ENCODE measurements at regions not wholly inside any gene's neighbourhood (a gene's known extent, or its start where the extent isn't known, plus 50 kb on each side); places are given as distances from the start of the nearest gene placed in this dataset.

DNA sequence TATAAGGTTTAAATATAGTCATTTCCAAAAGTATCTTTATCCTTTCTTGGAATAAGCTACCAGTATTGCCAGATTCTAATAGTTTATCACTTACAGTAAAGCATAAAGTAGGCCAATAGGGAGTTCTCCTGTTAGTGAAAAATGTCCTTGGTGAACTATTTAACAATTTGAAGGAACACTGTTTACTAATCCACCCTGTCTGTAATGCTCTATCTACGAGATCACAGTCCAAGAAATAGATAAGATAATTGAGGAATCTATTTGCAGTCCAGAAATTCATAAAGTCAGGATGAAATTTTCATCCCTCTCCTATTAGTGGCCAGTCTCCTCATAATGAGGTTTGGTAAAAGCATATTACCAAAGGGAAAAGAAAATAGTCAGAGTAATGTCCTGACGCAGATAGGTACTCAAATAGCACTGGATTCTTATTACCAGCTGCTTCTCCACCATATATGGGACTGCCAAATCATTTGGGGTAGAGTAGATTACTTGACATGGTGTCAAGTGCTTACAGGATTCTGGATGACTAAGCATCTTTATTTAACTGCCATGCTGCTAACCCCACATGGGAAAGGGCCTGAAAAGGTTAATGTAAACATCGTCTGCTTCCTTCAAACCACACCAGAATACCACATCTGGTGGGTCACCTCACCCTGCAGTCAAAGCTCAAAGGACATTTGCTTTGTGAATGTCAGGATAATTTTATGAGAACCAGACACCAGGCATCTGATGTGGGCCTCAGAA lies 808.1 kb downstream of the EFNA5 start:
- Histone ChIP-seq H3K27me3 (no peaks in the 10 kb centered on the region), H3K4me1 (ENCODE audit: control insufficient read depth in 1 of 2, insufficient read depth in 1 of 2, low read depth in 1 of 2, low read length in 1 of 2) (no peaks in the 10 kb centered on the region), H3K27ac (no peak overlapping the region), H3K9me3 (no peaks in the 10 kb centered on the region), H3K4me3 (ENCODE audit: low read depth in 1 of 2, low read length in 1 of 2) (no peak overlapping the region), H3K36me3 (no peaks in the 10 kb centered on the region)
- TF ChIP-seq, protein P1, sequence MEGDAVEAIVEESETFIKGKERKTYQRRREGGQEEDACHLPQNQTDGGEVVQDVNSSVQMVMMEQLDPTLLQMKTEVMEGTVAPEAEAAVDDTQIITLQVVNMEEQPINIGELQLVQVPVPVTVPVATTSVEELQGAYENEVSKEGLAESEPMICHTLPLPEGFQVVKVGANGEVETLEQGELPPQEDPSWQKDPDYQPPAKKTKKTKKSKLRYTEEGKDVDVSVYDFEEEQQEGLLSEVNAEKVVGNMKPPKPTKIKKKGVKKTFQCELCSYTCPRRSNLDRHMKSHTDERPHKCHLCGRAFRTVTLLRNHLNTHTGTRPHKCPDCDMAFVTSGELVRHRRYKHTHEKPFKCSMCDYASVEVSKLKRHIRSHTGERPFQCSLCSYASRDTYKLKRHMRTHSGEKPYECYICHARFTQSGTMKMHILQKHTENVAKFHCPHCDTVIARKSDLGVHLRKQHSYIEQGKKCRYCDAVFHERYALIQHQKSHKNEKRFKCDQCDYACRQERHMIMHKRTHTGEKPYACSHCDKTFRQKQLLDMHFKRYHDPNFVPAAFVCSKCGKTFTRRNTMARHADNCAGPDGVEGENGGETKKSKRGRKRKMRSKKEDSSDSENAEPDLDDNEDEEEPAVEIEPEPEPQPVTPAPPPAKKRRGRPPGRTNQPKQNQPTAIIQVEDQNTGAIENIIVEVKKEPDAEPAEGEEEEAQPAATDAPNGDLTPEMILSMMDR (IDR thresholded peaks at IDR 0.05) = no peak

DNA sequence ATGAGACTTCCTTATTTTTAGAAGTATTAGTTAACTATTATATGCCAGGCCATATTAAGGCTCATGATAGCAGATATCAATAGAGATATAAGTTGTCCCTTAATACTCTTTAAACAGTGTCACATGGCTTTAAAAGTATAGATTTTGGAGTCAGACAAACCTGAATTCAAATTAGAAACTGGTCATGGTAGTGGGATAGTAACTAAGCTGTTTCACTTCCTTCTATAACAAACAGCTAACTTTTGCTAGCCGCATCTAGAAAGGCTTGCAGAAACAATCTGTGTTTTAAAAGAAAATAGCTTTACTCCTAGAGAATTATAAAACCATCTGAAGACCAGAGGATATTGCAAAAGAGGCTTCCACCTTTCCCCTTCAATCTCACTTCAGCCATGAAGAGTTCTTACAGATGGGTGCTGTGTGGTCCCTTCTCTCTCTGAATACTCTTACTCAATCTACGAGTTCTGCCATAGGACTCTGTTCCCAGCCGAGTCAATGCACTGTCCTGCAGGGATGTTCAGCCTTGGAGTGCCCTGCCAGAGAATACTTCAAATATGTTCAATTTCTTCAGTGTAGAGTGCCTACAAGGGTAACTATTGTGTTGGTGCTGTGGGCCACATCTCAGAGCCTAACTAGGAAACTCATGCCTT lies 810.2 kb downstream of the EFNA5 start:
- TF ChIP-seq, protein P1 (IDR thresholded peaks at IDR 0.05) = no peak

DNA sequence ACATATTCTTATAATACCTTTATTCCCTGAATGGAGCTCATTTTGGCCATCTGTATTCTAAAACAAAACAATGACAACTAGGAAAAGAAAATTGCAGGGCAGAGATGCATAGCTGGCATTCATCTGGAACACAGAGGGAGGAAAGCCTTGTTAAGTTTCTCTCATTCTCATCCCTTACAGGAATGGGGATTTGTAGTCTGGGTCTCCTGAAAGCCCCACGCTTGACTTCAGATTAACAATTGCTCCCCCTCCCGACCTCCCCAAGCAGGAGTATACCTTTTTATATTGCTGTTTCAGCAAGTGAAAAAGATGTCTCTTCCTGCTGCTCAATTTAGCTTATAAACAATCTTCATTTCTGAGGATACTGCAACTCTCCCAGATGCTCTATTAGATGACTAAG lies 812.1 kb downstream of the EFNA5 start:
- H3K27me3 ChIP-seq = no peaks in the 10 kb centered on the region
- H3K36me3 ChIP-seq = no peaks in the 10 kb centered on the region
- TF ChIP-seq, protein P1 (IDR thresholded peaks at IDR 0.05) = no peak
- H3K9me3 ChIP-seq = no peaks in the 10 kb centered on the region
- no peak overlapping the region for H3K27ac ChIP-seq
- H3K4me3 ChIP-seq (ENCODE audit: low read depth in 1 of 2, low read length in 1 of 2) = no peak overlapping the region
- H3K4me1 ChIP-seq (ENCODE audit: control insufficient read depth in 1 of 2, insufficient read depth in 1 of 2, low read depth in 1 of 2, low read length in 1 of 2) = no peaks in the 10 kb centered on the region

More for the DNA sequence above, 810.2 kb downstream of the EFNA5 start:
- Histone ChIP-seq H3K4me1 (ENCODE audit: control insufficient read depth in 1 of 2, insufficient read depth in 1 of 2, low read depth in 1 of 2, low read length in 1 of 2) (no peaks in the 10 kb centered on the region), H3K36me3 (no peaks in the 10 kb centered on the region), H3K9me3 (no peaks in the 10 kb centered on the region), H3K27me3 (no peaks in the 10 kb centered on the region), H3K4me3 (ENCODE audit: low read depth in 1 of 2, low read length in 1 of 2) (no peak overlapping the region), H3K27ac (no peak overlapping the region)

DNA sequence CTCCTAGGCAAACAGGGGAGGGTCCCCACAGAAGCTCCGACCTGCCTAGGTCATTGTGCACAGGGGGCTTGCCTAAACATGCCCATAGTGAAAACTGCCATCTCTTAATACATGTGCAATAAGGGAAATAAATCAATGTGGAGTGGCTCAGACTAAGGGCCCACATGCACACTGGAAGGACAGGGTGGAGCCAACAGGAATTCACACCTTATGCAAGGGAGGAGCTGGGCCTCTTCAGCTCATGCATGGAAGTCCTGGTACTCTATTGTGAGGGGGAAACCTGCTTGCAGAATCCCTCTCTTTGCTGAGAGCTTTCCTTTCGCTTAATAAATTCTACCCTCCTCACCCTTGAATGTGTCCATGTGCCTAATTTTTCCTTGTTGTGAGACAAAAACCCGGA lies 815.8 kb downstream of the EFNA5 start:
- H3K27ac ChIP-seq = no peak overlapping the region

DNA sequence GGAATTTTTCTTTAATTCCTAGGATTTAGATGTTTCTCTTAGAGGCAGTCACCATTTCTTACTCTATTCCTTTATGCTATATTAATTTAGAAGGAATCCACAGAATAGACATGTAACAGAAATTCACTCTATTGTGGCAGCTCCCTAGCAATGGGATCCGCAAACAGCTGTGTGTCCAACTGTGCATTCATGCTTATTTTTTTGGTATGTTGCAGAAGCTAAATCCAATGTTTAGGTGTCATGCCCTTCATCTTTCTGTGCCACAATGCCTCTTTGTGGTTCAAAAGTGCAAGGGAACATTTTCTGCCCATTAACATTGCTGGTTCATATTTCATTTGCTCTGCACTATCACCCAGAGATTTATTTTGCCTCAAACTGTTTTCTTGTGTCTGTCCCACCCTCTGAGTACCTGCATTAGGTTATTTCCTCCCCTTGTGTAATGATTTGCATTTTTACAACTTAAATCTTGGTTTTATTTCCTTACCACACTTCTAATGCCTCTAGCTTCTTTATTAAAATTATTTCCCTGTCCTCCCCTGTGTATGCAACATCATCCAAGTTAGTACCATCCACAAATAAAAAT lies 816.5 kb downstream of the EFNA5 start:
- Histone ChIP-seq H3K36me3 (no peaks in the 10 kb centered on the region), H3K4me1 (ENCODE audit: control insufficient read depth in 1 of 2, insufficient read depth in 1 of 2, low read depth in 1 of 2, low read length in 1 of 2) (no peaks in the 10 kb centered on the region), H3K27ac (no peak overlapping the region), H3K27me3 (no peaks in the 10 kb centered on the region), H3K4me3 (ENCODE audit: low read depth in 1 of 2, low read length in 1 of 2) (no peak overlapping the region), H3K9me3 (no peaks in the 10 kb centered on the region)
- TF ChIP-seq, protein P1 (IDR thresholded peaks at IDR 0.05) = no peak

More for the DNA sequence above, 815.8 kb downstream of the EFNA5 start:
- Histone ChIP-seq H3K4me3 (ENCODE audit: low read depth in 1 of 2, low read length in 1 of 2) (no peak overlapping the region), H3K27me3 (no peaks in the 10 kb centered on the region), H3K4me1 (ENCODE audit: control insufficient read depth in 1 of 2, insufficient read depth in 1 of 2, low read depth in 1 of 2, low read length in 1 of 2) (no peaks in the 10 kb centered on the region), H3K9me3 (no peaks in the 10 kb centered on the region), H3K36me3 (no peaks in the 10 kb centered on the region)
- TF ChIP-seq, protein P1 (IDR thresholded peaks at IDR 0.05) = no peak

Measured in neutrophil (primary cell).